IMR-90 (cell line): ENCODE measurements at regions not wholly inside any gene's neighbourhood (a gene's known extent, or its start where the extent isn't known, plus 50 kb on each side); places are given as distances from the start of the nearest gene placed in this dataset.

ENCODE experiments used
- ATAC-seq: fragments of 200-7000 bp; cut with Tn5 transposase; 2 replicates; pipeline ENCODE4 v1.9.1; 2020; ENCODE audit warnings: low read depth, mild to moderate bottlenecking, moderate library complexity
- BruUV-seq: library from RNA; stranded (reverse); fragments of 400-500 nt; replicated peaks from 2 replicates; lab custom pipeline; 2021; lab: Mats Ljungman, UMichigan
- CTCF ChIA-PET: fragments of 300-600 bp; formaldehyde crosslinking; extraction: SDS; loops from one replicate; lab custom pipeline; 2021; ENCODE audit warnings: antibody characterized with exemption; lab: Yijun Ruan, JAX
- POLR2A ChIA-PET: fragments of 300-600 bp; sonication (Branson Sonifier 250); formaldehyde crosslinking; loops from one replicate; lab custom pipeline; 2022; ENCODE audit warnings: antibody characterized with exemption; ENCODE audit not compliant: unreplicated experiment; lab: Charles Lee
- DNase-seq: peaks from one replicate; pipeline ENCODE4 v3.0.0; 2013
- H2AFZ ChIP-seq: replicated peaks from 2 replicates; pipeline ENCODE3; 2013; ENCODE audit warnings: low read length, mild to moderate bottlenecking; ENCODE audit not compliant: poor library complexity
- H2AK5ac ChIP-seq: 2 replicates; pipeline ENCODE4 v1.6.1; 2013; ENCODE audit warnings: low read depth, low read length, inconsistent platforms
- H2AK9ac ChIP-seq: replicated peaks from 2 replicates; pipeline ENCODE3; 2013; ENCODE audit warnings: mild to moderate bottlenecking, low read depth, low read length, moderate library complexity; ENCODE audit not compliant: poor library complexity
- H2BK120ac ChIP-seq: 2 replicates; pipeline ENCODE4 v1.6.1; 2013; ENCODE audit warnings: low read depth, low read length, inconsistent platforms
- H2BK15ac ChIP-seq: 3 replicates; pipeline ENCODE4 v1.6.1; 2013; ENCODE audit warnings: low read depth, low read length, inconsistent platforms
- H2BK20ac ChIP-seq: 2 replicates; pipeline ENCODE4 v1.6.1; 2013; ENCODE audit warnings: low read depth, mild to moderate bottlenecking, inconsistent platforms, low read length, moderate library complexity
- H2BK5ac ChIP-seq: 2 replicates; pipeline ENCODE4 v1.6.1; 2013; ENCODE audit warnings: mild to moderate bottlenecking, low read depth, low read length, inconsistent platforms; ENCODE audit not compliant: poor library complexity, severe bottlenecking
- H3K14ac ChIP-seq: replicated peaks from 2 replicates; pipeline ENCODE4 v1.6.1; 2013; ENCODE audit warnings: low read depth, low read length, inconsistent platforms
- H3K18ac ChIP-seq: 2 replicates; pipeline ENCODE4 v1.6.1; 2013; ENCODE audit warnings: low read depth, low read length, control low read depth
- H3K23ac ChIP-seq: 2 replicates; pipeline ENCODE4 v1.6.1; 2013; ENCODE audit warnings: low read depth, low read length, inconsistent platforms
- H3K27ac ChIP-seq: 2 replicates; pipeline ENCODE4 v1.5.1; 2013; ENCODE audit warnings: mild to moderate bottlenecking, control low read depth, low read length; ENCODE audit not compliant: insufficient read depth
- H3K27me3 ChIP-seq: 2 replicates; pipeline ENCODE4 v1.6.1; 2013; ENCODE audit warnings: low read length; ENCODE audit not compliant: control insufficient read depth, insufficient read depth
- H3K36me3 ChIP-seq: 2 replicates; pipeline ENCODE4 v1.6.1; 2013; ENCODE audit warnings: low read length, mixed read lengths; ENCODE audit not compliant: control insufficient read depth, insufficient read depth
- H3K4ac ChIP-seq: 2 replicates; pipeline ENCODE4 v1.6.1; 2013; ENCODE audit warnings: low read depth, low read length, inconsistent platforms
- H3K4me1 ChIP-seq: 2 replicates; pipeline ENCODE4 v1.6.1; 2013; ENCODE audit warnings: low read length, mixed read lengths; ENCODE audit not compliant: control insufficient read depth, insufficient read depth
- H3K4me2 ChIP-seq: 2 replicates; pipeline ENCODE4 v1.6.1; 2013; ENCODE audit warnings: low read depth, mild to moderate bottlenecking, control low read depth, low read length, moderate library complexity
- H3K4me3 ChIP-seq: 2 replicates; pipeline ENCODE4 v1.5.1; 2013; ENCODE audit warnings: low read depth, mild to moderate bottlenecking, control low read depth, low read length, moderate library complexity; ENCODE audit not compliant: insufficient read depth
- H3K56ac ChIP-seq: 2 replicates; pipeline ENCODE4 v1.6.1; 2013; ENCODE audit warnings: low read length, inconsistent platforms; ENCODE audit not compliant: insufficient read depth; ENCODE audit errors: extremely low read depth
- H3K79me1 ChIP-seq, 2 experiments: 2 replicates each; pipeline ENCODE4 v1.6.1; 2013; ENCODE audit warnings: low read length in 2 of 2, inconsistent platforms in 1 of 2, low read depth in 1 of 2
- H3K9ac ChIP-seq: 2 replicates; pipeline ENCODE4 v1.6.1; 2013; ENCODE audit warnings: low read depth, low read length, control low read depth
- H3K9me1 ChIP-seq: 2 replicates; pipeline ENCODE4 v1.6.1; 2013; ENCODE audit warnings: low read length, inconsistent platforms; ENCODE audit not compliant: insufficient read depth
- H3K9me3 ChIP-seq: 2 replicates; pipeline ENCODE4 v1.6.1; 2013; ENCODE audit warnings: low read length; ENCODE audit not compliant: control insufficient read depth, insufficient read depth
- H4K20me1 ChIP-seq: 2 replicates; pipeline ENCODE4 v1.6.1; 2013; ENCODE audit warnings: low read length, inconsistent platforms; ENCODE audit not compliant: insufficient read depth
- H4K5ac ChIP-seq: 2 replicates; pipeline ENCODE4 v1.6.1; 2013; ENCODE audit warnings: mild to moderate bottlenecking, low read depth, low read length, control low read depth
- H4K8ac ChIP-seq, 2 experiments: 2 replicates each; pipeline ENCODE4 v1.6.1; 2013; ENCODE audit warnings: low read depth in 2 of 2, low read length in 2 of 2, control low read depth in 1 of 2, inconsistent platforms in 1 of 2
- H4K91ac ChIP-seq: 2 replicates; pipeline ENCODE4 v1.6.1; 2013; ENCODE audit warnings: low read depth, low read length, inconsistent platforms; ENCODE audit not compliant: insufficient read depth
- CEBPB ChIP-seq: IDR thresholded peaks from 2 replicates; pipeline ENCODE4 v1.6.1; 2012; ENCODE audit warnings: low read depth, low read length, improper control_type of control experiment
- CHD1 ChIP-seq: IDR thresholded peaks from 2 replicates; pipeline ENCODE4 v1.6.1; 2012; ENCODE audit warnings: low read depth, low read length, improper control_type of control experiment
- CTCF ChIP-seq: conservative IDR thresholded peaks from 2 replicates; pipeline ENCODE4 v1.5.1; 2012; ENCODE audit warnings: mild to moderate bottlenecking, low read depth, low read length, improper control_type of control experiment
- ELK1 ChIP-seq: fragments of 150-350 bp; IDR thresholded peaks from 2 replicates; pipeline ENCODE4 v1.6.1; 2016; ENCODE audit warnings: low read depth, mild to moderate bottlenecking, low read length, moderate library complexity, borderline replicate concordance
- FOS ChIP-seq: fragments of 150-350 bp; IDR thresholded peaks from 2 replicates; pipeline ENCODE4 v1.6.1; 2016; ENCODE audit warnings: low read depth, low read length
- MAZ ChIP-seq: IDR thresholded peaks from 2 replicates; pipeline ENCODE4 v1.6.1; 2012; ENCODE audit warnings: low read depth, mild to moderate bottlenecking, low read length, improper control_type of control experiment, moderate library complexity, borderline replicate concordance
- MXI1 ChIP-seq: IDR thresholded peaks from 2 replicates; pipeline ENCODE4 v1.6.1; 2012; ENCODE audit warnings: low read depth, mild to moderate bottlenecking, low read length, moderate library complexity, borderline replicate concordance
- NFE2L2 ChIP-seq: fragments of 150-350 bp; IDR thresholded peaks from 2 replicates; pipeline ENCODE4 v1.6.1; 2016; ENCODE audit warnings: low read depth, mild to moderate bottlenecking, low read length
- POLR2A ChIP-seq: IDR thresholded peaks from 2 replicates; pipeline ENCODE4 v1.6.1; 2012; ENCODE audit warnings: mild to moderate bottlenecking, low read depth, low read length
- RAD21 ChIP-seq: IDR thresholded peaks from 2 replicates; pipeline ENCODE4 v1.6.1; 2012; ENCODE audit warnings: low read length, improper control_type of control experiment
- RFX5 ChIP-seq: IDR thresholded peaks from 2 replicates; pipeline ENCODE4 v1.8.0; 2012; ENCODE audit warnings: low read depth, mild to moderate bottlenecking, low read length, moderate library complexity
- USF2 ChIP-seq: fragments of 150-350 bp; IDR thresholded peaks from 2 replicates; pipeline ENCODE4 v1.6.1; 2017; ENCODE audit warnings: mild to moderate bottlenecking, antibody characterized with exemption, low read length, low read depth
- WGBS, 2 experiments: methylation state at CpG; one replicate each; pipeline versions ENCODE4 v1.1.5 to v1.1.7; 2013; ENCODE audit warnings: missing lambda C conversion rate in 2 of 2; ENCODE audit not compliant: insufficient read length in 1 of 2; ENCODE audit errors: extremely low coverage in 2 of 2; 5-methylcytosine and 5-hydroxymethylcytosine counted together
- dilution Hi-C: fragments of 300-500 bp; cut with HindIII; formaldehyde crosslinking; loops from one replicate; pipeline ENCODE4 v1.14.3; 2018; ENCODE audit warnings: low sequenced_read_pairs; ENCODE audit not compliant: unreplicated experiment
- in situ Hi-C: fragments of 300-500 bp; cut with MboI; formaldehyde crosslinking; loops from 3 replicates; pipeline ENCODE4 v1.14.3; 2019; ENCODE audit warnings: low sequenced_read_pairs, inconsistent platforms, mixed read lengths
- intact Hi-C: fragments of 100-400 bp; cut with micrococcal nuclease; formaldehyde crosslinking; loops from 2 replicates; pipeline ENCODE4 v1.10.0; 2022

- Histone ChIP-seq H3K4ac (no peak overlapping the region), H4K8ac (no peak overlapping the region), H3K4me1 (no peaks in the 10 kb centered on the region), H4K5ac (no peak overlapping the region), H2AK5ac (no peak overlapping the region), H3K36me3 (no peaks in the 10 kb centered on the region), H3K9ac (no peak overlapping the region), H2AK9ac (no peak overlapping the region), H3K14ac (no peak overlapping the region), H2AFZ (no peak overlapping the region), H3K9me3 (no peaks in the 10 kb centered on the region), H3K23ac (no peak overlapping the region), H3K56ac (no peak overlapping the region), H2BK20ac (no peak overlapping the region), H2BK120ac (no peak overlapping the region), H3K4me3 (no peak overlapping the region), H3K27ac (no peak overlapping the region), H3K9me1 (no peaks in the 10 kb centered on the region), H3K27me3 (peaks cover 7% of the 10 kb centered on the region), H3K18ac (no peak overlapping the region), H4K91ac (no peak overlapping the region), H3K79me1 (no peaks in the 10 kb centered on the region), H4K20me1 (no peaks in the 10 kb centered on the region), H2BK15ac (no peak overlapping the region), H3K4me2 (no peak overlapping the region), H2BK5ac (no peak overlapping the region)
- ATAC-seq (no peak), DNase-seq (no peak)
- TF ChIP-seq NFE2L2 = no peak
- no peak for TF ChIP-seq CTCF
- no peak for TF ChIP-seq RAD21
- TF ChIP-seq MAZ = no peak
- TF ChIP-seq USF2 = no peak
- no peak for TF ChIP-seq CHD1
- no peak for TF ChIP-seq FOS
- no peak for TF ChIP-seq CEBPB
- no peak for TF ChIP-seq ELK1
- TF ChIP-seq MXI1 = no peak
- no peak for TF ChIP-seq RFX5
- TF ChIP-seq POLR2A = no peak
- WGBS, 2 experiments = no CpG with 5 or more reads among the region's 7 CpGs
- dilution Hi-C loops = no loop called here
- POLR2A ChIA-PET = no interaction called here
- in situ Hi-C loops = no loop called here
- intact Hi-C loops = no loop called here
- no TSS peak for BruUV-seq
- CTCF ChIA-PET = no interaction called here
Measured at GRCh38 chr6:90454836-90455427, 131.9 kb downstream of the MAP3K7 start.
